HG02938 (cell line): ENCODE measurements at regions not wholly inside any gene's neighbourhood (a gene's known extent, or its start where the extent isn't known, plus 50 kb on each side); places are given as distances from the start of the nearest gene placed in this dataset.
"Not testable (repeated sequence)": the region's sequence is repeated elsewhere in the genome, so short reads cannot be mapped to it uniquely, and the experiment has no call there.

Source experiments
- ATAC-seq: cut with Tn5 transposase; IDR thresholded peaks from one replicate; pipeline ENCODE4 v1.9.1; 2021; ENCODE audit warnings: mild to moderate bottlenecking, moderate library complexity; ENCODE audit not compliant: unreplicated experiment

DNA sequence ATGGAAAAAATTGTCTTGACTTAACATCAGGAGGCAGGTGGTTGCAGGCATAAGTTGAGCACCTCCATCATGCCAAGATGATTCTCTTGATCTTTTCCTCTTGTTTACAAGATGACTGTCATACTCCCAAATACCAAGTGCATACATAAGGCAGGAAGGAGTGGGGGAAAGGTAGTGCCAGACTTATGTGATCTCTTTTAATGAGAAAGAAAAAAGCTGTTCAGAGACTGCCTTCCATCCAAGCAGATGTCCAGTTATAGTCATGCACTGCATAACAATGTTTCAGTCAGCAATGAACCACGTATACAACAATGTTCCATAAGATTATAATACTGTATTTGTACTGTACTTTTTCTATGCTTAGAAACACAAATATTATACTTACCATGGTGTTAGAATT is 135.7 kb downstream of the EHF start:
- no peak for ATAC-seq

DNA sequence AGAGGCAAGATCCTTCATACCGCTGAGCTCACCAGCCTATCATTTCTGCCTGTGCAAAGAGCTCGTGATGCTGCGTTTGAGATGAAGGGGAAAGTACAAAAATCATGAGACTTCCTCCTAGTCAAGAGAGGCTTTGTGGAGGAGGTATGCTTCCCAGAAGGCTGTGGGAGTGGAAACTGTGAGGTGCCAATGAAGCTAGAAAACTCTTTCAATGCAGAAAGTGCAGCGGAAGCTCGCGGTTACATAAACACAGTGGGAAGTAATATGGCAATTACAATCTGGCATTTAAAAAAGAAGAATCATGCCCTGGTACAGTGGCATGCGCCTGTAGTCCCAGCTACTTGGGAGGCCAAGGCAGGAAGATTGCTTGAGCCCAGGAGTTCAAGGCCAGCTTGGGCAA is 134.8 kb downstream of the EHF start:
- ATAC-seq, result no peak

DNA sequence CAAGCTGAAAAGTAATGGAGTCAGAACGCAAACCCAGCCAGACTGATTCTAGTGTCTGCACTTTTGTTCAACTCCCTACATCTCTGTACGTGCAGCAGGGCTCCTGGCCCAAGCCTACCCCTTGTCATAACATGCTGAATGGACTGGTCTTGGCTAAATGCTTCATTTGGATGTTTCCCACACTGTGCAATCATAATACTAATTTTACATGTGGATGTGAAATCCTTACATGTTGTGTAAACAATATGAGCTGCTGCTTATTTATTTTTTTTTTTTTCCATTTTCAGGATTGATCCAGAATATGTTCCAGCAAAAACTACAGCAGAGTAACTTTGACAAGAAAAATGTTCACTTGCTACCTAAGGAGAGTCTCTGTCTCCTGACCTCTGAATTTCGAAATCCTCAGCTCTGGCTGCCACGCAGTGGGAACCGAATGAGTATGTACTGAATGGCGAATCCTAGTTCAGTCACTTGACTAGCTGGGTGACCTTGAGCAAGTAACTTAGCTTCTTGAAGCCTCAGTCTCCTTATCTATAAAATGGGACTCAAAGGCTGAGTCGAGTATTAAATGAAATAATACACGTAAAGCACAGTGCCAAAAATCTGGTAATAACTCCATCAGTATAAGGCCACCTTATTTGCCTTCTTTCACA is 133.4 kb downstream of the EHF start:
- ATAC-seq, result no peak

DNA sequence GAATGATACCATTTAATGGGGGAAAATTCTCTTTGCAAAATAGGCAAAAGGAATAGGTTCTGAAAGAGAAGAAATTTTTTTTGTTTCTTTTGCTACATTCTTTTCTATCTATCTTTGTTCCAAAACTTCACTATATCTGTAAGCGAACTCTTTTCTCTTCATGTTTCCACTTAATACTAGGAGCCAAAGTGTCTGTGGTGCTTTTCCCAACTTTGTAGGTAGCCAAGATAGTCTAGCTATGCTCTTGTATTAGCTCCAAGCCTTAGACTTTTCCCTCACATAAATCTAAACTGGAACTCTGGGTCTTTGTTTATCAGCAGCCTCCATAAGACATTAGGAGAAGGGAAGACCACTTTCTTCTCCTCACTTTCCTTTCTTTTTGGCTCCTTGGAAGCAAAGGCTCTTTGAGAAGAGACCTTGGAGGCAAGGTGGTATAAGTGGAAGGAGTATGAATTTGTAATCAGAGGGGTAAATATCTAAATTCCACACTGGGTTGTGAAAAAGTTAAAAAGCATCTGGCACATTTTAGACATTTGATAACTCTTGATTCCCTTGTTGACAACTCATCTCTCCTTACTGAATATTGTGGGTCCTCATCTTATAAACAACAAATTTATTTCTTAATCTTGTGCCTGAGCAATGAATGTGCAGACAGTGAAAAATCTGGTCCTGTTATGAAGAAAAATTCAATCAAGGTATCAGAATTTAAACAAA is 130.0 kb downstream of the EHF start:
- no peak for ATAC-seq

DNA sequence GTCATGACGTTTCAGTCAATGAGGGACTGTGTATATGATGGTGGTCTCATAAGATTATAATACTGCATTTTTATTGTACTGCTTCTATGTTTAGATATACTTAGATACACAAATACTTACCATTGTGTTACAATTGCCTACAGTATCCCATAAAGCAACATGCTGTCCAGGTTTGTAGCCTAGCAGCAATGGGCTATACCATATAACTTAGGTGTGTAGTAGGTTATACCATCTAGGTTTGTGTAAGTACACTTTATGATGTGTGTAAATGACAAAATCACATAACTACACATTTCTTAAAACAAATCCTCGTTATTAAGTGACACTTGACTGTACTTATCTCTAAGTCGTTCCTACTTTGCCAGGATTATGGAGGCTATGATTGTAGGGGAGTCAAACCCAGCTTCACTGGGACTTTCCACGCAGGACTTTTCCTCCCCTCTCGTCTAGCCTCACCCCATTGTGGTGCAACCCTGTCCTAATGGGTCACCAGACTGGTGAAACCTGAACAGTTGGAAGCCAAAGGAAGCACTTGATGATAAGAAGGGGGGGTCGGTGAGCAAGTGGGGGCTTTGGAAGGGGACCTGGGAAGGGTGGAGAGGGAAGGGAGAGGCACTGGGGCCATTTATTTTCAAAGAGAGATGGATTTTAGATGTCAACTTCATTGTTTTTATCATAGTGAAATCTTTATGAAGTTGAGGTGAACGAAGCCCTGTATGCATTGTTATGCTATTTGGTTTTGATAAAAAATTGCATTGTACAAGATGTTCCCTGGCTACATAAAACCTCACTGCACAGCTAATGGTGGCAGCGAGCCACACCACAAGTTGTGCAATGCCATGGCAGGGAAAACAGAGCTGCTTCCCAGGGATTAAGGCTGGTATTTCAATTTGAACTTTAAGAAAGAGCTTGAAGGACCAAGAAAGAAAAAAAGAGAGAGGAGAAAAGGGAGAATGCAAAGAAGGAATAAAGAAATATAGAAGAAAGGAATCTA is 129.1 kb downstream of the EHF start:
- no peak for ATAC-seq

DNA sequence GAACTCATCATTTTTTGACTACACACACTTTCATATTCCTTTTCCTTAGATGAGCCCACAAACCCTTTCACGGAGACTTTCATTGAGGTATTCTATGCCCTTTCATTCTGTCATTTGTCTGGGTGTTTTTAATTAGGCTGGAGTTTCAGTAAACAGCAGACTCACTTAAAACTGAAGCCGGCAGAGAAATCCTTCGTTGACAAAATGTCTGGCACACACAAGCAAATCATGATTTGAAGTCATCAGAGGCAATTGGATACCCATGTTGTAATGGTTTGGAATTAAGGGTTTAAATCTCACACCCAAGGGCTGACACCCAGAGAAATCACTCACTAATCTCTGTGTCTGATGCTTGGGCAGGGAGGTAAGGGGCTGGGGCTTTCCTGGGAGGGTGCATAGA is 127.1 kb downstream of the EHF start:
- no peak for ATAC-seq

DNA sequence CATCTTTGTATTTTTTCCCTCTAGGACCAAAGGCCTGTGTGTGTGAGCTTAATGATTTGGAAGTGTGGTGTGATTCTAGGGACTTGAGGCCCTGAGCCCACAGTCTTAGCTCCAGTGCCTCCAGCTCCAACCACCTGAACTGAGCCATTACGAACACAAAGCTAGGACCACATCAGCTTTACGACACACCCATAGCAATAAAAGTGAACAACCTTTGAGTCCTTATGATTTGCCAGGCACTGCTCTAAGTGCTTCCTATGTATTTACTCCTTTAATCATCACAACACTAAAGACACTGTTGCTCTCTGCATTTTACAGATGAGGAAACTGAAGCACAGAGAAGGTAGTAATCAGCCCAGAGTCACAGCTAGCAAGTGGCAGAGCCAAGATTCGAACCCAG is 126.4 kb downstream of the EHF start:
- ATAC-seq, result no peak

DNA sequence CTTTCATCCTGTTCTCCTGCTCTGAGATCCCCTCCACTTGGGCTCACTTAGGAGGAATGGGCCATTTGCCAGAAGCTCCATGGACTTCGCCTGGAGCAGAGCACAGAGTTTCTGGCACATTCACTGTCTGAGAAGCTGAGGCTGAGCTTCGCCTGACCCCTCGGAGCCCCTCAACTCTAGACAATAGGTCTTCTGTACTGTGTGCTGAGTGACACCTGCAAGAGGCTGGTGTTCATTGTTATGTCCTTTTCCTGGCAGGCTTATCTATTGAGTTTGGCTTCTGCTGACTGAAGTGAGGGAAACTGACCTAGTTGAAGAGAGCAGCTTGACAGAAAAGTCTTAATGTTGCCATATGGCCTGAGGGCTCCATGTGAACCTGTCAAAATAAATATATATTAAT is 124.3 kb downstream of the EHF start:
- no peak for ATAC-seq

DNA sequence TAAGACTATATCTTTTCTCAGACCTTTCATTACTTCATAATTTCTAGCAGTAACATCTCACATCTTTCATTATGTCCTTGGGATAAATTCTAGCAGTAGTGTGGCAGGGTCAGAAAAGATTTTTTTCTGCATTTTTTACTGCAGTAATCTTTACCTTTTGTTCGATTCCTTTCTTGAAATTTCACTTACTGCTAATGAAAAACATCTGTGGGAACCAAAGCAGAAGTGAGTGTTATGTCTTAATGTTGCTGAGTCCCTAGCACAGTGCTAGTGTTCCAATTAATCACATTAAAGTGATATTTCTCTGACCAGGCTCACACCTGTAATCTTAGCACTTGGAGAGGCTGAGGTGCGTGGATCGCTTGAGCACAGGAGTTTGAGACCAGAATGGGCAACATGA is 123.6 kb downstream of the EHF start:
- no peak for ATAC-seq

DNA sequence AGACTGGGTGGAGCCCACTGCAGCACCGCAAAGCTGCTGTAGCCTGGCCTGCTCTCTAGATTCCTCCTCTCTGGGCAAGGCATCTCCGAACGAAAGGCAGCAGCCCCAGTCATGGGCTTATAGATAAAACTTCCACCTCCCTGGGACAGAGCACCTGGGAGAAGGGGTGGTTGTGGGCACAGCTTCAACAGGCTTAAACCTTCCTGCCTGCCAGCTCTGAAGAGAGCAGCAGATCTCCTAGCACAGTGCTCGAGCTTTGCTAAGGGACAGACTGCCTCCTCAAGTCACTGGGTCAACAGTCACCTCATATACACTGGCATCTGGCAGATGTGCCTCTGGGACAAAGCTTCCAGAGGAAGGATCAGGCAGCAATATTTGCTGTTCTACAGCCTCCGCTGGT is 117.3 kb downstream of the EHF start:
- ATAC-seq, result no peak

DNA sequence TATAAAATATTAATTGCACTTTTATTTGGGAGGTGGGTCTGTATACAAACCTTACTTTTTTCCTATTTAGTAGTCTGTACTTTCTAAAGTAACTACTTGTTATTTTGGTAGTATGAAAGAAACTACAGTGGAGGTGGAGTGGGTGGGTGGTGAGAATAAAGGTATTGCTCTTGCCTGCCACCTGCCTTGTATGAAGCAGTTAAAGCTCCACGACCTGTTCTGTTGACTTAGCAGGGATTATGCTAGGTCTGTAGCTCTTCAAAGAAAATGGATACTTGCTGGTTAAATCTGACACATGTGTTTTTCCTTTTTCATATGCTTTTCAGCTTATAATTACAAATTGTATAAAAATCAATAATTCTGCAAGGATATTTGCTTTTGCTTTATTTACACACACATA is 111.9 kb downstream of the EHF start:
- ATAC-seq, result no peak

DNA sequence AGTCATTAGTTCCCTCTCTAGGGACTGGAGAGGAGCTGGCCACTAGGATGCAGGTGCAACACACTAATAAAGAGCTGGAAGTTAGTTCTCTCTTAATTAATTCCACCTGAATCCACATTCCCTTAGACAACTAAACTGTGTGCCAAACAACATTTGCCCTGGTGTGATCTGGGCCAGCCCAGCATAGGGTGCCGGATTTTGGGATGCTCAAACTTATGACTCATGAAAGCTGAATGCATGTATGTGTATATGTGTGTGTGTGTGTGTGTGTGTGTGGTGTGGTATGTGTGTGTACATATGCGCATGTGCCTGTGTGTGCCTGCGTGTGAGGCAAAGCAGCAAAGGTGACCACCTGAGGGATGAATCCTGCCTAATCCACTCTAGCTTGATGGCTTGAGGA is 110.7 kb downstream of the EHF start:
- no peak for ATAC-seq

DNA sequence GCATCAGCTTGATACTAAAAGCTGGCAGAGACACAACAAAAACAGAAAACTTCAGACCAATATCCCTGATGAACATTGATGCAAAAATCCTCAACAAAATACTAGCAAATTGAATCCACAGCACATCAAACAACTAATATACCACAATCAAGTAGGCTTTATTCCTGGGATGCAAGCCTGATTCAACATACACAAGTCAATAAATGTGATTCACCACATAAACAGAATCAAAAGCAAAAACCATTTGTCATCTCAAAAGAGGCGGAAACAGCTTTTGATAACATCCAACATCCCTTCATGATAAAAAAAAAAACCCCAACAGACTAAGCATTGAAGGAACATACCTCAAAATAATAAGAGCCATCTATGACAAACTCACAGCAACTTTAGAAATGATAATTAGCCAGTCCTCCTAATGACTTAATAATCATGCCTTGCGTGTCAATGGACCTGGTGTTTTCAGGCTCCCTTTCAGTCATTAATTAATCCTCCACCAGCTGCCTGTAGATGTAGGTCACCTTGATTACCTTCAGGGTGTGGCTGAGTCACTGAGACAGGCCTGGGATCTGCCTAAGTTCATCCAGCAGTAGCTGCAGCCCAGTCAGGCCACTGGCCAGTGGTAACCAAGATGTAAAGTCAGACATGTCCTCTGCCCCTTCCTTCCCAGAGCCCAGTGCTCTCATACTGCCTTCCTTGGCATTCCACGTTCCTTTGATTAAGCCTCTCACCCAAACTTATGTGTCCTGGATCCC is 109.8 kb downstream of the EHF start:
- ATAC-seq, result no peak

DNA sequence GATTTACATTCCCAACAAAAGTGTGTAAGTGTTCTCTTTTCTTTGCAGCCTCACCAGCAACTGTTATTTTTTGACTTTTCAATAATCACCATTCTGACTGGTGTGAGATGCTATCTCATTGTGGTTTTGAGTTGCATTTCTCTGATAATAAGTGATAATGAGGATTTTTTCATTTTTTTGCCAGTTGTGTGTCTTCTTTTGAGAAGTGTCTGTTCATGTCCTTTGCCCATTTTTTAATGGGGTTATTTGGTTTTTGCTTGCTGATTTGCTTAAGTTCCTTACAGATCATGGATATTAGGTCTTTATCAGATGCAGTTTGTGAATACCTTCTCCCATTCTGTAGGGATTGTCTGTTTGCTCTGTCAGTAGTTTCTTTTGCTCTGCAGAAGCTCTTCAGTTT is 107.7 kb downstream of the EHF start:
- no peak for ATAC-seq

DNA sequence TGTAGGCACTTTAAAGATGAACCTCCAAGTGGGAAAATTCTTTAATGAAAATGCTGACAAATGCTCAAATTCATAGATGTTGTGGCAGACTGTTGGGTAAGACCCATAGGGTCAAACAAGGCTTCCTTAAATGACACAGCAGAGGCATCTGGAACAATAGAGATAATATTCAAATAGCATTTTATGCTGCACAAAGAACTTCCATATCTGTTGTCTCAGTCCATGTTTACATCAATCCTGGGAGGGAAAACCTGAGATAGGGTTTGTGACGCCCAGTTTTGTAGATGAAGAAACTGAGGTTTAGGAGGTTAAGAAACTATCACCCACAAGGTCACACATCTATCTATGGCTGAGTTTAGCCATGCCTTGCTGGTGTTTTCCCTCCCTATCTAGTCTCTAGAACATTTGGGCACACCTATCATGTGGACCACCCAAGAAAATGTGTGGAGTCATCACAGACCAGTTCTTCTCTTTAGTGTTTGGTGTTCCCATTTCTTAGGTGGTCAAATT is 106.4 kb downstream of the EHF start:
- no peak for ATAC-seq

DNA sequence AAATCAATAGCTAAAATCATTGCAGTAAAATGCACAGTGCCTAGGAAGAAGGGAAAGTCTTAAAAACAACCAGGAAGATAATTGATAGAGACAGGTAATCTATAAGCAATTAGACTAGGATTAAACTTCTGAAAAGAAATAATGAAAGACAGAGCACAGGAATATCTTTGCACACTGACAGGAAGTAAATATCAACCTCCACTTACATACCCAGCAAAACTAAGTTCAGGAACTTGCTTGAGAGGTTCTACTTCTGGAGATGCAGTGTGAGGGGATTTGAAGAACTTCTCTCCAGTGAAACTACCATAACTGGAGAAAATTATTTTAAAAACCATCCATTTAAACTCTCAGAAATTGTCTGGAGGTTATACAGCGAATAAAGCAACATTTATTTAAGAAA is 104.1 kb downstream of the EHF start:
- ATAC-seq, result no peak

DNA sequence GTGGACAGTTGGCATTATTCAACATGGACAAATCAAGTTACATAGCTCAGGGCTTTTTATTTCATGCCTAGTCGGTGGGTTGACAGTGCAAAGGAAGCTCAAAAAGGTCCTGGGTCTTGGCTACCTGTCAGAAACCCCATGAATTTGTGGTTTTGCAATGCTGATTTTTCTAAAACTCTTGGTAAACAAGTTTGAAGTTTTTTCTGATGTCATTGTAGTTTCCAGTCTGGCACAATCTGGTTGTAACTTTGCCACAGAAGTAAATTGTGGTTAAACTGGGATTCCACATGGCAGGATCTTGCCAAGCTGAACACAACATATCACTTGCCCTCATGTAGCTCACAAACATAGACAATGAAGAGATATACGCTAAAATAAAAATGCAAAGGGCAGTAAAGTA is 100.8 kb downstream of the EHF start:
- no peak for ATAC-seq

DNA sequence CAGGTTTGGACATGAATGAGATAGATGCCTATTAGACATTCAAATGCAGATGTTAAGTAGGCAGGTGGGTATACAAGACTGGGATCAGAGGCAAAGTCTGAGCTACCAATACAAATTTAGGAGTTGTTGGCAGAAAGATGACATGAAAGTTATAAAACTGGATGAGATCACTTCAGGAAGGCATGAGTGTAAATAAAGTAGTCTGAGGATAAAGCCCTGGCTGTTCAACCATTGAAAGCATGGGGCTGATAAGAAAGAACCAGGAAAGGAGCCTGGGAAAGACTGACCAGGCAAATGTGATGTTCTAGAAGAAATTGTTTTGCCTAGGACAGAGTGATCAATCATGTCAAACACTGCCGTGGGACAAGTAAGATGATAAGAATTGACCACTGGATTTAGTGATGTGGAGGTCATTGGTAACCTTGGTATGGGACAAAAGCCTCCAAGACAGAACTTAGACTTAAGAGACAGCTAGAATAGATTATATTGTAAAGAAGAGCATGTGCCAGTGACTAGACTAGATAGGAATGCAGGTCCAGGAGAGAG is 98.5 kb downstream of the EHF start:
- ATAC-seq, result no peak

DNA sequence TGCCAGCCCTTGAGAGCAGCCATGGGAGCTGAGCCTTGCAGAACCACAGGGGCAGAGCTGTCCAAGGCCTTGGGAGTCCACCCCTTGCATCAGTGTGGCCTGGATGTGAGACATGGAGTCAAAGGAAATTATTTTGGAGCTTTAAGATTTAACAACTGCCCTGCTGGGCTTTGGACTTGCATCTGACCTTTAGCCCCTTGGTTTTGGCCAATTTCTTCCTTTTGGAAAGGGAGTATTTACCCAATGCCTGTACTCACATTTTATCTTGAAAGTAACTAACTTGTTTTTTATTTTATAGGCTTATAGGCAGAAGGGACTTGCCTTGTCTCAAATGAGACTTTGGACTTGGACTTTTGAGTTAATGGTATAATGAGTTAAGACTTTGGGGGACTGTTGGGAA is 92.7 kb downstream of the EHF start:
- ATAC-seq, result not testable (repeated sequence)
